GM23338 (cell line): ENCODE measurements at regions not wholly inside any gene's neighbourhood (a gene's known extent, or its start where the extent isn't known, plus 50 kb on each side); places are given as distances from the start of the nearest gene placed in this dataset.

Source experiments
- ATAC-seq: fragments of 200-7000 bp; cut with Tn5 transposase; 3 replicates; pipeline ENCODE4 v1.9.1; 2020
- DNase-seq: peaks from one replicate; pipeline ENCODE4 v3.0.0-alpha.2; 2015; ENCODE audit warnings: low spot score
- H2AFZ ChIP-seq: fragments of 200-600 bp; sonication (generic); 2 replicates; pipeline ENCODE4 v1.8.0; 2016; ENCODE audit warnings: antibody characterized with exemption, mild to moderate bottlenecking, moderate library complexity
- H3F3A ChIP-seq: fragments of 200-600 bp; sonication (generic); replicated peaks from 2 replicates; pipeline ENCODE4 v1.8.0; 2017; ENCODE audit warnings: antibody characterized with exemption, mixed run types, low read depth
- H3K27ac ChIP-seq: fragments of 200-600 bp; sonication (generic); 2 replicates; pipeline ENCODE4 v1.6.1; 2016; ENCODE audit warnings: low read depth
- H3K27me3 ChIP-seq: fragments of 200-600 bp; sonication (generic); 2 replicates; pipeline ENCODE4 v1.8.0; 2016; ENCODE audit warnings: mild to moderate bottlenecking, mixed run types, moderate library complexity; ENCODE audit not compliant: insufficient read depth
- H3K36me3 ChIP-seq: fragments of 200-600 bp; sonication (generic); 2 replicates; pipeline ENCODE4 v1.8.0; 2016; ENCODE audit warnings: mild to moderate bottlenecking; ENCODE audit not compliant: insufficient read depth
- H3K4me1 ChIP-seq: fragments of 200-600 bp; sonication (generic); 2 replicates; pipeline ENCODE4 v1.8.0; 2016; ENCODE audit warnings: mild to moderate bottlenecking, moderate library complexity; ENCODE audit not compliant: insufficient read depth
- H3K4me2 ChIP-seq: fragments of 200-600 bp; sonication (generic); 2 replicates; pipeline ENCODE4 v1.7.1; 2017; ENCODE audit warnings: mixed run types
- H3K4me3 ChIP-seq: fragments of 200-600 bp; sonication (generic); 2 replicates; pipeline ENCODE4 v1.6.1; 2016; ENCODE audit warnings: mixed run types
- H3K79me2 ChIP-seq: fragments of 200-600 bp; sonication (generic); replicated peaks from 2 replicates; pipeline ENCODE4 v1.8.0; 2017; ENCODE audit warnings: mild to moderate bottlenecking; ENCODE audit not compliant: insufficient read depth
- H3K9me2 ChIP-seq: fragments of 200-600 bp; sonication (generic); 2 replicates; pipeline ENCODE4 v1.8.0; 2017; ENCODE audit not compliant: insufficient read depth
- H4K20me1 ChIP-seq: fragments of 200-600 bp; sonication (generic); replicated peaks from 2 replicates; pipeline ENCODE4 v1.8.0; 2017; ENCODE audit warnings: mild to moderate bottlenecking; ENCODE audit not compliant: insufficient read depth
- H3K27ac Mint-ChIP-seq: 2 replicates; pipeline ENCODE4 v1.8.0; 2020; ENCODE audit warnings: inconsistent platforms, mild to moderate bottlenecking, moderate library complexity, mixed read lengths
- H3K27me3 Mint-ChIP-seq: 3 replicates; pipeline ENCODE4 v1.8.0; 2022; ENCODE audit warnings: low read depth, mild to moderate bottlenecking, moderate library complexity, mixed read lengths, inconsistent platforms; ENCODE audit not compliant: insufficient read depth, poor library complexity
- H3K36me3 Mint-ChIP-seq: 3 replicates; pipeline ENCODE4 v1.8.0; 2021; ENCODE audit warnings: low read depth, mild to moderate bottlenecking, inconsistent platforms, moderate library complexity, mixed read lengths
- H3K4me1 Mint-ChIP-seq: 3 replicates; pipeline ENCODE4 v1.8.0; 2020; ENCODE audit warnings: mild to moderate bottlenecking, inconsistent platforms, mixed read lengths
- H3K4me3 Mint-ChIP-seq: 3 replicates; pipeline ENCODE4 v1.8.0; 2021; ENCODE audit warnings: moderate library complexity, mild to moderate bottlenecking, inconsistent platforms, mixed read lengths
- H3K9me3 Mint-ChIP-seq: 3 replicates; pipeline ENCODE4 v1.8.0; 2020; ENCODE audit warnings: moderate library complexity, mild to moderate bottlenecking, inconsistent platforms, mixed read lengths
- CREB1 ChIP-seq: fragments of 250-450 bp; sonication (Bioruptor Pico); IDR thresholded peaks from 2 replicates; pipeline ENCODE4 v1.5.0; 2020; ENCODE audit warnings: low read depth, mild to moderate bottlenecking, moderate library complexity
- EZH2 ChIP-seq: fragments of 200-600 bp; sonication (generic); IDR thresholded peaks from one replicate; pipeline ENCODE4 v1.8.0; 2017; ENCODE audit warnings: antibody characterized with exemption, mild to moderate bottlenecking, low read depth; ENCODE audit not compliant: unreplicated experiment
- EZH2phosphoT487 ChIP-seq: fragments of 200-600 bp; sonication (generic); IDR thresholded peaks from one replicate; pipeline ENCODE4 v1.8.1; 2018; ENCODE audit warnings: antibody characterized with exemption; ENCODE audit not compliant: unreplicated experiment
- JUNB ChIP-seq: IDR thresholded peaks from one replicate; pipeline ENCODE4 v1.6.1; 2016; ENCODE audit warnings: antibody characterized with exemption; ENCODE audit not compliant: unreplicated experiment
- NANOG ChIP-seq: IDR thresholded peaks from 2 replicates; pipeline ENCODE4 v1.6.1; 2016; ENCODE audit warnings: antibody characterized with exemption, borderline replicate concordance
- POLR2AphosphoS5 ChIP-seq: IDR thresholded peaks from 2 replicates; pipeline ENCODE4 v1.6.1; 2016; ENCODE audit warnings: antibody characterized with exemption, low read depth
- STAT1 ChIP-seq: IDR thresholded peaks from one replicate; pipeline ENCODE4 v1.6.1; 2016; ENCODE audit warnings: antibody characterized with exemption; ENCODE audit not compliant: unreplicated experiment
- ZNF114 ChIP-seq: fragments of 250-450 bp; sonication (Bioruptor Pico); IDR thresholded peaks from 2 replicates; pipeline ENCODE4 v1.5.0; 2020; ENCODE audit warnings: mild to moderate bottlenecking, moderate library complexity
- ZNF331 ChIP-seq: fragments of 250-450 bp; sonication (Bioruptor Pico); IDR thresholded peaks from 2 replicates; pipeline ENCODE4 v1.5.0; 2020; ENCODE audit warnings: low read depth, mild to moderate bottlenecking, moderate library complexity
- ZNF462 ChIP-seq: fragments of 250-450 bp; sonication (Bioruptor Pico); IDR thresholded peaks from 2 replicates; pipeline ENCODE4 v1.5.0; 2020; ENCODE audit warnings: mild to moderate bottlenecking, moderate library complexity
- TF ChIP-seq, protein P1 (sequence below): IDR thresholded peaks from 2 replicates; pipeline ENCODE4 v1.6.1; 2016; ENCODE audit warnings: antibody characterized with exemption
- TF ChIP-seq, protein P2 (sequence below), 2 experiments: fragments of 200-600 bp in 1 of 2; sonication (generic) in 1 of 2; conservative IDR thresholded peaks; 2 replicates each; pipeline versions ENCODE4 v1.5.1 to v1.6.1; 2016 to 2017; ENCODE audit warnings: antibody characterized with exemption in 2 of 2, low read depth in 2 of 2, mild to moderate bottlenecking in 2 of 2, moderate library complexity in 1 of 2
- TF ChIP-seq, protein P3 (sequence below): IDR thresholded peaks from one replicate; pipeline ENCODE4 v1.6.1; 2018; ENCODE audit warnings: antibody characterized with exemption; ENCODE audit not compliant: unreplicated experiment

DNA sequence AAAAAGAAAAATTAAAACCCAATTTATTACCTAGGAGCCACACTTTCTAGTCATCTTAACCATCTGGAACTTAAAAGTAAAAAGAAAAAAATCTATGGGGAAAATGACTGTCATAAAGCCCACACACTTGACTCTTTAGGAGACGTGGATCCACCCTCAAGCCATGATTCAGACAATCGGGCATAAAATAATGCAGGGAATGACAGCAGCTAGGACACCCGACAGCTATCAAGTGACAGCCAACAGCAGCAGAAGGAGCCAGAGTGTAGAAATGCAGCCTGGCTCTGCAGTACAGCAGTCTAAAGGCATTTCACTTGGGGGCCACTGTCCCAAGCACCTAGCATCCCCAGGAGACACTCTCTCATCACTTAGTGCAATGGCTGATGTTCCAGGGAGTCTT, 226.9 kb downstream of the CAAP1 start:
- Mint-ChIP-seq H3K27me3 (peaks cover 2% of the 10 kb centered on the region), H3K36me3 (peaks cover 7% of the 10 kb centered on the region; the same call in 2 of the 3 replicates), H3K4me3 (no peak overlapping the region), H3K9me3 (peaks cover 23% of the 10 kb centered on the region), H3K27ac (no peak overlapping the region), H3K4me1 (peaks cover 11% of the 10 kb centered on the region)
- DNase-seq (no peak), ATAC-seq (no peak)
- Histone ChIP-seq H3K4me2 (no peak overlapping the region), H3F3A (no peaks in the 10 kb centered on the region), H3K36me3 (no peaks in the 10 kb centered on the region), H3K4me3 (no peak overlapping the region), H3K4me1 (no peaks in the 10 kb centered on the region; the same call in 1 of the 2 replicates), H2AFZ (no peak overlapping the region), H4K20me1 (no peaks in the 10 kb centered on the region), H3K79me2 (no peaks in the 10 kb centered on the region), H3K27ac (no peak overlapping the region), H3K9me2 (no peaks in the 10 kb centered on the region), H3K27me3 (no peaks in the 10 kb centered on the region)
- no peak for TF ChIP-seq JUNB
- TF ChIP-seq ZNF114 (CRISPR knock-in tag) = no peak
- no peak for TF ChIP-seq ZNF331
- no peak for TF ChIP-seq NANOG
- TF ChIP-seq, protein P1, sequence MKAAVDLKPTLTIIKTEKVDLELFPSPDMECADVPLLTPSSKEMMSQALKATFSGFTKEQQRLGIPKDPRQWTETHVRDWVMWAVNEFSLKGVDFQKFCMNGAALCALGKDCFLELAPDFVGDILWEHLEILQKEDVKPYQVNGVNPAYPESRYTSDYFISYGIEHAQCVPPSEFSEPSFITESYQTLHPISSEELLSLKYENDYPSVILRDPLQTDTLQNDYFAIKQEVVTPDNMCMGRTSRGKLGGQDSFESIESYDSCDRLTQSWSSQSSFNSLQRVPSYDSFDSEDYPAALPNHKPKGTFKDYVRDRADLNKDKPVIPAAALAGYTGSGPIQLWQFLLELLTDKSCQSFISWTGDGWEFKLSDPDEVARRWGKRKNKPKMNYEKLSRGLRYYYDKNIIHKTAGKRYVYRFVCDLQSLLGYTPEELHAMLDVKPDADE = no peak
- TF ChIP-seq EZH2phosphoT487 = no peak
- TF ChIP-seq, protein P2, sequence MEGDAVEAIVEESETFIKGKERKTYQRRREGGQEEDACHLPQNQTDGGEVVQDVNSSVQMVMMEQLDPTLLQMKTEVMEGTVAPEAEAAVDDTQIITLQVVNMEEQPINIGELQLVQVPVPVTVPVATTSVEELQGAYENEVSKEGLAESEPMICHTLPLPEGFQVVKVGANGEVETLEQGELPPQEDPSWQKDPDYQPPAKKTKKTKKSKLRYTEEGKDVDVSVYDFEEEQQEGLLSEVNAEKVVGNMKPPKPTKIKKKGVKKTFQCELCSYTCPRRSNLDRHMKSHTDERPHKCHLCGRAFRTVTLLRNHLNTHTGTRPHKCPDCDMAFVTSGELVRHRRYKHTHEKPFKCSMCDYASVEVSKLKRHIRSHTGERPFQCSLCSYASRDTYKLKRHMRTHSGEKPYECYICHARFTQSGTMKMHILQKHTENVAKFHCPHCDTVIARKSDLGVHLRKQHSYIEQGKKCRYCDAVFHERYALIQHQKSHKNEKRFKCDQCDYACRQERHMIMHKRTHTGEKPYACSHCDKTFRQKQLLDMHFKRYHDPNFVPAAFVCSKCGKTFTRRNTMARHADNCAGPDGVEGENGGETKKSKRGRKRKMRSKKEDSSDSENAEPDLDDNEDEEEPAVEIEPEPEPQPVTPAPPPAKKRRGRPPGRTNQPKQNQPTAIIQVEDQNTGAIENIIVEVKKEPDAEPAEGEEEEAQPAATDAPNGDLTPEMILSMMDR (conservative IDR thresholded peaks at IDR 0.05; ENCODE audit: low read depth in 2 of 2) = no peak
- TF ChIP-seq, protein P3, sequence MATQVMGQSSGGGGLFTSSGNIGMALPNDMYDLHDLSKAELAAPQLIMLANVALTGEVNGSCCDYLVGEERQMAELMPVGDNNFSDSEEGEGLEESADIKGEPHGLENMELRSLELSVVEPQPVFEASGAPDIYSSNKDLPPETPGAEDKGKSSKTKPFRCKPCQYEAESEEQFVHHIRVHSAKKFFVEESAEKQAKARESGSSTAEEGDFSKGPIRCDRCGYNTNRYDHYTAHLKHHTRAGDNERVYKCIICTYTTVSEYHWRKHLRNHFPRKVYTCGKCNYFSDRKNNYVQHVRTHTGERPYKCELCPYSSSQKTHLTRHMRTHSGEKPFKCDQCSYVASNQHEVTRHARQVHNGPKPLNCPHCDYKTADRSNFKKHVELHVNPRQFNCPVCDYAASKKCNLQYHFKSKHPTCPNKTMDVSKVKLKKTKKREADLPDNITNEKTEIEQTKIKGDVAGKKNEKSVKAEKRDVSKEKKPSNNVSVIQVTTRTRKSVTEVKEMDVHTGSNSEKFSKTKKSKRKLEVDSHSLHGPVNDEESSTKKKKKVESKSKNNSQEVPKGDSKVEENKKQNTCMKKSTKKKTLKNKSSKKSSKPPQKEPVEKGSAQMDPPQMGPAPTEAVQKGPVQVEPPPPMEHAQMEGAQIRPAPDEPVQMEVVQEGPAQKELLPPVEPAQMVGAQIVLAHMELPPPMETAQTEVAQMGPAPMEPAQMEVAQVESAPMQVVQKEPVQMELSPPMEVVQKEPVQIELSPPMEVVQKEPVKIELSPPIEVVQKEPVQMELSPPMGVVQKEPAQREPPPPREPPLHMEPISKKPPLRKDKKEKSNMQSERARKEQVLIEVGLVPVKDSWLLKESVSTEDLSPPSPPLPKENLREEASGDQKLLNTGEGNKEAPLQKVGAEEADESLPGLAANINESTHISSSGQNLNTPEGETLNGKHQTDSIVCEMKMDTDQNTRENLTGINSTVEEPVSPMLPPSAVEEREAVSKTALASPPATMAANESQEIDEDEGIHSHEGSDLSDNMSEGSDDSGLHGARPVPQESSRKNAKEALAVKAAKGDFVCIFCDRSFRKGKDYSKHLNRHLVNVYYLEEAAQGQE = no peak
- no peak for TF ChIP-seq CREB1 (CRISPR knock-in tag)
- no peak for TF ChIP-seq STAT1
- TF ChIP-seq ZNF462 = no peak
- no peak for TF ChIP-seq EZH2
- TF ChIP-seq POLR2AphosphoS5 = no peak
